HEK293 (cell line): ENCODE measurements at regions not wholly inside any gene's neighbourhood (a gene's known extent, or its start where the extent isn't known, plus 50 kb on each side); places are given as distances from the start of the nearest gene placed in this dataset.
"Not testable (repeated sequence)": the region's sequence is repeated elsewhere in the genome, so short reads cannot be mapped to it uniquely, and the experiment has no call there.

Source experiments
- CTCF ChIP-seq: fragments of 450-650 bp; formaldehyde crosslinking; IDR thresholded peaks from 2 replicates; pipeline ENCODE4 v1.5.1; 2016; ENCODE audit warnings: missing biosample characterization, missing genetic modification characterization
- SP2 ChIP-seq: fragments of 450-650 bp; formaldehyde crosslinking; IDR thresholded peaks from 2 replicates; pipeline ENCODE4 v1.5.1; 2016; ENCODE audit warnings: missing biosample characterization, missing genetic modification characterization
- ZNF19 ChIP-seq: fragments of 450-650 bp; formaldehyde crosslinking; IDR thresholded peaks from 2 replicates; pipeline ENCODE4; 2016; ENCODE audit warnings: missing biosample characterization, missing genetic modification characterization, low read depth
- ZNF202 ChIP-seq: fragments of 450-650 bp; formaldehyde crosslinking; IDR thresholded peaks from 2 replicates; pipeline ENCODE4 v1.5.1; 2016; ENCODE audit warnings: missing biosample characterization, missing genetic modification characterization, borderline replicate concordance
- ZNF350 ChIP-seq: fragments of 450-650 bp; formaldehyde crosslinking; IDR thresholded peaks from 2 replicates; pipeline ENCODE4 v1.5.0; 2017; ENCODE audit warnings: missing biosample characterization, mild to moderate bottlenecking, missing genetic modification characterization
- ZNF449 ChIP-seq: fragments of 450-650 bp; formaldehyde crosslinking; IDR thresholded peaks from 2 replicates; pipeline ENCODE4 v1.5.1; 2017; ENCODE audit warnings: missing biosample characterization, mild to moderate bottlenecking, missing genetic modification characterization, moderate library complexity
- ZNF704 ChIP-seq: fragments of 450-650 bp; formaldehyde crosslinking; IDR thresholded peaks from 2 replicates; pipeline ENCODE4 v1.5.1; 2016; ENCODE audit warnings: missing biosample characterization, missing genetic modification characterization

DNA sequence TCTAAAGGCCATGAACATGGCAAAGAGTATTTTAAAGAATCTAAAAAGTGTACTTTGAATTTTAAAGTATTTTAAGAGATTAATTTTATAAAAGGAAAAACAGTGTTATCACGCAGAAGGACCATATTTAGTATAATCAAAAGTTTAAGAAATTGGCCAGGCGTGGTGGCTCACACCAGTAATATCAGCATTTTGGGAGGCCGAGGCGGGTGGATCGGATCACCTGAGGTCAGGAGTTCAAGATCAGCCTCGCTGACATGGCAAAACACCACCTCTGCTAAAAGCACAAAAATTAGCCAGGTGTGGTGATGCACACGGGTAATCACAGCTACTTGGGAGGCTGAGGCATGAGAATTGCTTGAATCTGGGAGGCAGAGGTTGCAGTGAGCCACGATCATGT, 887.7 kb downstream of the RPIA start:
- TF ChIP-seq CTCF (tag by site-specific recombination); ZNF350 (tag by site-specific recombination); ZNF449 (tag by site-specific recombination); SP2 (tag by site-specific recombination); ZNF704; ZNF202; ZNF19 (tag by site-specific recombination): not testable (repeated sequence)
